Omental fat pad (tissue), 3 donors: ENCODE measurements at regions not wholly inside any gene's neighbourhood (a gene's known extent, or its start where the extent isn't known, plus 50 kb on each side); places are given as distances from the start of the nearest gene placed in this dataset.
"Not testable (repeated sequence)": the region's sequence is repeated elsewhere in the genome, so short reads cannot be mapped to it uniquely, and the experiment has no call there.

Experiments used
- ATAC-seq: fragments of 150-250 bp; one replicate; pipeline ENCODE4 v1.9.1; 2016; ENCODE audit warnings: mild to moderate bottlenecking, moderate library complexity; ENCODE audit not compliant: low FRiP score
- DNase-seq: peaks from one replicate; pipeline ENCODE4 v3.0.0-alpha.2; 2019; ENCODE audit warnings: low spot score
- CTCF ChIP-seq, 3 donors: fragments of 450-650 bp; IDR thresholded peaks; one replicate each; pipeline ENCODE4 v1.5.1; 2016 to 2017; ENCODE audit warnings: antibody characterized with exemption in 3 of 3, mild to moderate bottlenecking in 3 of 3, moderate library complexity in 2 of 3

GRCh38 chr18:1370552-1370951, 465.9 kb downstream of the ADCYAP1 start:
- TF ChIP-seq CTCF (IDR thresholded peaks at IDR 0.05), result no peak
- DNase-seq, result no peak
- no peak for ATAC-seq

GRCh38 chr18:1371724-1372123, 467.1 kb downstream of the ADCYAP1 start:
- DNase-seq (no peak), ATAC-seq (no peak)
- TF ChIP-seq CTCF (IDR thresholded peaks at IDR 0.05), result no peak

GRCh38 chr18:1383465-1383864, 478.8 kb downstream of the ADCYAP1 start:
- DNase-seq (no peak), ATAC-seq (no peak)
- no peak for TF ChIP-seq CTCF (IDR thresholded peaks at IDR 0.05)

- DNase-seq, ATAC-seq: not testable (repeated sequence)
These were observed 483.8 kb downstream of the ADCYAP1 start for GRCh38 chr18:1388468-1388867.

- ATAC-seq (no peak), DNase-seq (no peak)
- TF ChIP-seq CTCF (IDR thresholded peaks at IDR 0.05), result no peak
These were observed 487.4 kb downstream of the ADCYAP1 start for GRCh38 chr18:1392046-1392445.

- DNase-seq (no peak), ATAC-seq (no peak)
- TF ChIP-seq CTCF (IDR thresholded peaks at IDR 0.05), result no peak
These were observed 488.4 kb downstream of the ADCYAP1 start for GRCh38 chr18:1392865-1393734.

- no peak for TF ChIP-seq CTCF (IDR thresholded peaks at IDR 0.05)
- DNase-seq (no peak), ATAC-seq (no peak)
These were observed 489.3 kb downstream of the ADCYAP1 start for GRCh38 chr18:1393929-1394328.
